GM12892 (cell line): ENCODE measurements at regions not wholly inside any gene's neighbourhood (a gene's known extent, or its start where the extent isn't known, plus 50 kb on each side); places are given as distances from the start of the nearest gene placed in this dataset.

ENCODE experiments used
- POLR2A ChIP-seq: IDR thresholded peaks from 2 replicates; pipeline ENCODE4 v1.6.1; 2011; ENCODE audit warnings: low read depth, low read length, control low read depth
- POLR2AphosphoS5 ChIP-seq: IDR thresholded peaks from 2 replicates; pipeline ENCODE4 v1.6.1; 2011; ENCODE audit warnings: low read depth, low read length, control low read depth

- no peak for TF ChIP-seq POLR2A
- no peak for TF ChIP-seq POLR2AphosphoS5
Measured at GRCh38 chr1:117683571-117684285, 77.9 kb downstream of the TENT5C start.
